ENCODE measurements at regions not wholly inside any gene's neighbourhood (a gene's known extent, or its start where the extent isn't known, plus 50 kb on each side); places are given as distances from the start of the nearest gene placed in this dataset.

DNA sequence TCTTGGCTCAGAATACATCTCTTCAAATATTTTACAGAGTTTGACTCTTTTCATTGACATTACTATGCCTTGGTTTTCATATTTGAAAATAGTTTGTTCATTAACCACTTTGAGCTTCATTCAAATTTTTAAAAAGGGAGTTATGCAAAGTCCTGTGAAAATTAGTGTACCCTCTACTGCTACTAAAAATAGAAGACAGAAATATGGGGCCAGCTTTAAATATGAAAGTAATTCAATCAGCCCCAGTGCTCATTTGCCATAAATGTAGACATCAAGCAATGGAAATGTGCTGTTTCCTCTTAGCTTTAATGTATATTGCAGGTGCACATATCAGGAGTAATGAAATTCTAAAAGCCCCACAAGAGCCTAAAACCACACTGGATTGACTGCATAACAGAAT lies 218.7 kb downstream of the SPATA18 start:
- TF ChIP-seq, protein P1, sequence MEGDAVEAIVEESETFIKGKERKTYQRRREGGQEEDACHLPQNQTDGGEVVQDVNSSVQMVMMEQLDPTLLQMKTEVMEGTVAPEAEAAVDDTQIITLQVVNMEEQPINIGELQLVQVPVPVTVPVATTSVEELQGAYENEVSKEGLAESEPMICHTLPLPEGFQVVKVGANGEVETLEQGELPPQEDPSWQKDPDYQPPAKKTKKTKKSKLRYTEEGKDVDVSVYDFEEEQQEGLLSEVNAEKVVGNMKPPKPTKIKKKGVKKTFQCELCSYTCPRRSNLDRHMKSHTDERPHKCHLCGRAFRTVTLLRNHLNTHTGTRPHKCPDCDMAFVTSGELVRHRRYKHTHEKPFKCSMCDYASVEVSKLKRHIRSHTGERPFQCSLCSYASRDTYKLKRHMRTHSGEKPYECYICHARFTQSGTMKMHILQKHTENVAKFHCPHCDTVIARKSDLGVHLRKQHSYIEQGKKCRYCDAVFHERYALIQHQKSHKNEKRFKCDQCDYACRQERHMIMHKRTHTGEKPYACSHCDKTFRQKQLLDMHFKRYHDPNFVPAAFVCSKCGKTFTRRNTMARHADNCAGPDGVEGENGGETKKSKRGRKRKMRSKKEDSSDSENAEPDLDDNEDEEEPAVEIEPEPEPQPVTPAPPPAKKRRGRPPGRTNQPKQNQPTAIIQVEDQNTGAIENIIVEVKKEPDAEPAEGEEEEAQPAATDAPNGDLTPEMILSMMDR (IDR thresholded peaks at IDR 0.05; ENCODE audit: borderline replicate concordance): no peak
- no peak overlapping the region for H3K4me3 ChIP-seq
- intact Hi-C loops (cut with micrococcal nuclease): no loop called here
- DNase-seq: no peak
- no peaks in the 10 kb centered on the region for H3K36me3 ChIP-seq
- peaks cover 9% of the 10 kb centered on the region for H3K4me1 ChIP-seq
- H3K9me3 ChIP-seq (replicated peaks): peaks cover 14% of the 10 kb centered on the region
- peaks cover 4% of the 10 kb centered on the region for H3K27me3 ChIP-seq (ENCODE audit: low read depth)
- no peak overlapping the region for H3K27ac ChIP-seq (replicated peaks)

DNA sequence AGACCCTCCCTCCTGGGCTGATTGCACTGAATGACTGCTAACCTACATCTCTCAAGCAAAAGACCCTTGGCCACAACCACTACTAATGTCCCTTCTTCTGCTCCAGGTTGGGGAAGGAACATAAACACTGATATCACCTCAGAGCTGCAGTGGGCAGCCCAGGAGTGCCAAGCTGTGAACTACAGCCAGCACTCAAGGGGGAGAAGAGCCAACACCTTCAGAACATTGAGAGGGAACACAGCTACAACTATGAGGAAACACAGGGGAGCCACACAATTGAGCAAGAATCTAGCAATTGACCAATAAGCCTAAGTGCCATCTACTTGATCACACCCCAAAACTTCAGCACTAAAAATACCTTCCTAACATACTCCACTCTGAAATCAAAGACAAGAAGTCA lies 222.8 kb downstream of the SPATA18 start:
- Histone ChIP-seq H3K4me3 (no peak overlapping the region), H3K4me1 (no peaks in the 10 kb centered on the region), H3K36me3 (no peaks in the 10 kb centered on the region), H3K27ac (replicated peaks) (no peak overlapping the region), H3K27me3 (ENCODE audit: low read depth) (peaks cover 4% of the 10 kb centered on the region), H3K9me3 (replicated peaks) (peaks cover 30% of the 10 kb centered on the region)
- intact Hi-C loops (cut with micrococcal nuclease): no loop called here
- DNase-seq: no peak
- TF ChIP-seq, protein P1 (IDR thresholded peaks at IDR 0.05; ENCODE audit: borderline replicate concordance): no peak

DNA sequence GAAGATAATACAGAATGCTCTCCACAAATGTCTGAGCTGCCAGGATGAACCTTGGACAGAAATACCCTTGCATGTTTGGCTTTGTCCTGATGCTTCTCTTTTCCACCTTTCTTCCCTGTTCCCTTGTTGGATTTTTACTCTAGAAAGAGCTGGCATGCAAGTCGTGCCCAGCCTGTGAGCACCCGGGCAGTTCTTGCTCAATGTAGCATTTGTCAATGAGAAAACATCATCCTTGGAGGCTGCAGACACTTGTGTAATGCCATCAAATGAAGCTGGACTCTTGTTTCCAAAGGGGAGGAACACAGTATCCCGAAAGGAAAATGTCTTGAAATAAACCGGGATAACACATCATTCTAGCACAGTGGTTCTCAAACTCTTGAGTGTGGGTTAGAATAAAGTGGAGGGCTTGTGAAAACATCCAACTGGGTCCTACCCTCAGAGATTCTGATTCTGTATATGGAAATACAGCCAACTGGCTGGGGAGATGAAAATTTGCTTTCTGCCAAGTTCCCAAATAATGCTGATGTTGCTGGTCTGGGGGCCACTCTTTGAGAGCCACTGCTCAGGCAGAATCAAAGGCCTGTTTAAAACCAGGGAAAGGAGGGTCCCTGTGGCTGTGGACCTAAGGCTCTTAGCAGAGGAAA lies 237.2 kb downstream of the SPATA18 start:
- intact Hi-C loops (cut with micrococcal nuclease): no loop called here
- H3K36me3 ChIP-seq: no peaks in the 10 kb centered on the region
- TF ChIP-seq, protein P1 (IDR thresholded peaks at IDR 0.05; ENCODE audit: borderline replicate concordance): no peak

DNA sequence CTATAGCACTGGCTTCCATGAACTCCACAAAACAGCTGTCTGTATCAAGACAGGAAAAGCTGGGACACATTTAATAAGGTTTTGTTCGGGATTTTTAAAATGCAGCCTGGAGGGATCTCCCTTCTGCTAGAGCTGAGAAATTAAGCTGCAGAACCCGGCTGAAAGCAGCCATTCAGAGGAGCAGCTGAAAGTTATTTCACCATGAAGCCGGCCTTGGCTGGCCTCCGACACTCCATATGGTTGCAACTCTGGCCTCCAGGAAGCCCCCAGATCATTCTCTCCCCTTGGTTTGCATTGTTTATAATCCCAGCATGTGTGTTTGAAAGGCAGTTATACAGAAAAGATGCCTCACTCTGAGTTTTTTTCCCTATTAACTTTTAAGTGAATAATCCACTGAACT lies 239.4 kb downstream of the SPATA18 start:
- DNase-seq: peak; percentile 22
- H3K27ac ChIP-seq (replicated peaks): no peak overlapping the region
- no peaks in the 10 kb centered on the region for H3K27me3 ChIP-seq (ENCODE audit: low read depth)
- intact Hi-C loops (cut with micrococcal nuclease): no loop called here
- TF ChIP-seq, protein P1 (IDR thresholded peaks at IDR 0.05; ENCODE audit: borderline replicate concordance): no peak
- H3K9me3 ChIP-seq (replicated peaks): no peaks in the 10 kb centered on the region
- H3K4me1 ChIP-seq: no peaks in the 10 kb centered on the region
- no peaks in the 10 kb centered on the region for H3K36me3 ChIP-seq
- H3K4me3 ChIP-seq: no peak overlapping the region

More for the DNA sequence above, 237.2 kb downstream of the SPATA18 start:
- no peaks in the 10 kb centered on the region for H3K4me1 ChIP-seq
- no peak overlapping the region for H3K4me3 ChIP-seq
- H3K9me3 ChIP-seq (replicated peaks): no peaks in the 10 kb centered on the region
- H3K27ac ChIP-seq (replicated peaks): no peak overlapping the region
- H3K27me3 ChIP-seq (ENCODE audit: low read depth): no peaks in the 10 kb centered on the region
- DNase-seq: no peak

DNA sequence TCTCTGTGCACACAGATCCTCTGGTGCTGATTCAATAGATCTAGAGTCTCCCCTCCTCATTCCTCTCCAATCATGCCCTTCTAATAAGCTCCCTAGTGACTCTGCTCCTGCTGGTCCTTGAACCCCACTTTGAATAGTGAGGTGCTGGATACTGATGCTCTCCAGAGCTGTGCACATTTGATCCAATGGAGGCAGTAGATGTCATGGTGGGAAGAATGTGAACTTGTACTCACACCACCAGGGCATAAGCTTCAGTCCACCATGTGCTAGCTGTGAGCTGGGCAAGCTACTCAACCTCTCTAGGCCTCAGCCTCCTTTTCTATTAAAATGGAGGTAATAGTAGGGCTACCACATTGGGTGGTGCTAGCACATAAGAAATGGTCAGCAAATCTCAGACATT lies 241.1 kb downstream of the SPATA18 start:
- DNase-seq: no peak
- no peaks in the 10 kb centered on the region for H3K4me1 ChIP-seq
- H3K9me3 ChIP-seq (replicated peaks): no peaks in the 10 kb centered on the region
- no peaks in the 10 kb centered on the region for H3K36me3 ChIP-seq
- H3K4me3 ChIP-seq: no peak overlapping the region
- H3K27me3 ChIP-seq (ENCODE audit: low read depth): no peaks in the 10 kb centered on the region
- TF ChIP-seq, protein P1 (IDR thresholded peaks at IDR 0.05; ENCODE audit: borderline replicate concordance): no peak
- H3K27ac ChIP-seq (replicated peaks): no peak overlapping the region
- intact Hi-C loops (cut with micrococcal nuclease): no loop called here

Data from left ventricle myocardium inferior (tissue), 1 donor.